Stimulated activated CD4-positive, alpha-beta T cell treated with anti-CD3 and anti-CD28 coated beads, Interleukin-2, amount 100 ng/mL, for 24 hours (primary cell): ENCODE measurements at regions not wholly inside any gene's neighbourhood (a gene's known extent, or its start where the extent isn't known, plus 50 kb on each side); places are given as distances from the start of the nearest gene placed in this dataset.
A peak's percentile ranks its signal among the peaks of the same experiment; 100 is the strongest.

Source experiments
- DNase-seq, 2 donors: peaks; one replicate each; pipeline ENCODE4 v3.0.0-alpha.2; 2020

DNA sequence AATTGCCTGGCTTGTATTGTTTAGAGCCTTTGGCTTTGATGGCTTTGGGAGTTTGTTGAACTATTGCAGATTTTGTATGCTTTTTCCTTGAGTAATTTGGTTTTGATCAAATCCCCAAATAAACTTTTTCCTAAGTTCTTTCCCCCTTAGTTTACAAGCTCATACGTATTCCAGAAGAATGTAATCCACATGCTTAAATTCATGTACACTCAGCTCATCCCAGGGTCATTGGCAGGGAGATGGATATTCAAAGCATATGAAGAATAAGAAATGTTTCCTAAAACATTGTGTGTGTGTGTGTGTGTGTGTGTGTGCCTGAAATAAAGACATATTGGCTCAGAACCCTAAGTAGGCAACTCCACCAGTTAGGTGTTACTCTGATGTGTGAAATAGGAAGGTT lies 89.4 kb downstream of the TMEM30B start:
- DNase-seq = no peak

DNA sequence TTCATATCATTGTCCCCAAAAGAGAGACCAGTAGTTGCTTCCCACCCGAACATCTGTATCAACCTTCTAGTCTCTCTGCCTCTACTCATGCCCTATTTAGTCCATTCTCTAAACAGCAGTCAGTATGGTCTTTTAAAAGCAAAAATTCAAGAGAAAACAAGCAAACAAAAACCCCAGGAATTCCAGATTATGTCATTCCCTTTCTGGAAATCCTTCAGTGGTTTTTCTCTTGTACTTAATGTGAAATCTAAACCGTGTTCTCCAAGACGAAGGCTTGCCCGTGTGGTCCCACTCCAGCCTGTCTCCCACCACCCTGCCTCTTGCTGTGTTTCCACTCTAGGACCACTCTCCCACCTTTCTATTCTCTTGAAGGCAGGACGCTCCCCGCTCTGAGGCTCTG lies 90.8 kb downstream of the TMEM30B start:
- no peak for DNase-seq

DNA sequence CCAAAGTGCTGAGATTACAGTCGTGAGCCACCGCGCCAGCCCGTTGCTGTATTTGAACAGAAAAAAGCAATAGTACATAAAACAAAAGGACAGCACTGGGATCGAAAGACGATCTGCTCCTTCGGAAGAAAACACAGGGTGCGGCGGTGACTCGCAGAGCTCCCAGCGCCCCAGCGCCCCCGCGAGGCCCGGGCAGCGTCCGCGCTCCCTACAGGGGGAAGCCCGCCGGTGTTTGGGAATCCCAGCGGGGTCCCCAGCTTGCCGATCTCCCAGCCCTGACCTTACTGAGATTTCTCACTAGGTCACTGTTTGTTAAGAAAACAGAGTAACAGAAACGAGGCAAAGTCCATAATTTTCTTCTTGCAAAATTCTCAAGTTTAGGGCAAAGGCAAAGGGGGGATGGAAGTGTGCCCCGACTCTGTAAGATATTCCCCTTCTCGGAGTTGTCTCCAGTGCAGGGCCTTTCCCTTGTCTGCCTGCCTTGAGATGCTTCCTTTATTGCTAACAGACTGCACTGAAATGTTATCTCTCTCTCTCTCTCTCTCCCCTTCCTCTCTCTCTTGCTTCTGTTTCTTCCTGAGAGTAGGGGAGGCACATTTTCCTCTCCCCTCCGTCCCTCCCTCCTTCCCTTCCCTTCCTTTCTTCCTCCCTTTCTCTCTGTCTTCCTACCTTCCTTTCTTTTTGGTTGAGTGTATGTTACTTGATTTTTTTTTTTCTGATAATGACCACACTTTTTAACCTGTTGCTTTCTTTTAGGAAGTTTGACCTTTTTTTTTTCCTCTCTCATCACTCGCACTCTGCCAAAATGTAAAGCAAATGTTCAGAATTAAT lies 91.9 kb downstream of the TMEM30B start:
- DNase-seq = peak; percentile 25 to 62

DNA sequence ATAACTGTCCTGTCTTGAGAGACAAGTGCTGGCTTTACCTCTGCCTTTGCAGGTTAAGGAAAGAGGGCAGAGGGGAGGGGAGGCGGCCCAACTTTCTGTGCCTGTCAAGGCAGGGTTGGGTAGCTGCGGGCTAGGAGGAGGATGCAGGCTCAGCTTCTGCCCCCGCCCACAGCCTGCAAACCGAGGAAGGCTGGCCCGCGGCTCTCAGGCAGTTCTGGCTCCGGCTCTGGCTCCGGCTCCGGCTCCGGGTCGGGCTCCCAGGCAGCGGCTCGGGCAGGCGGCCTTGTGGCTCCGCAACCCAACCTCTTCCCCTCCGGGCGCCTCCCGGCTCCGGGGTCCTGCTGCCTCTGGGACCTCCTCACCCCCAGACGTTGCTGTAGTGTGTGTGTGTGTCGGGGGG lies 92.9 kb downstream of the TMEM30B start:
- DNase-seq = no peak

DNA sequence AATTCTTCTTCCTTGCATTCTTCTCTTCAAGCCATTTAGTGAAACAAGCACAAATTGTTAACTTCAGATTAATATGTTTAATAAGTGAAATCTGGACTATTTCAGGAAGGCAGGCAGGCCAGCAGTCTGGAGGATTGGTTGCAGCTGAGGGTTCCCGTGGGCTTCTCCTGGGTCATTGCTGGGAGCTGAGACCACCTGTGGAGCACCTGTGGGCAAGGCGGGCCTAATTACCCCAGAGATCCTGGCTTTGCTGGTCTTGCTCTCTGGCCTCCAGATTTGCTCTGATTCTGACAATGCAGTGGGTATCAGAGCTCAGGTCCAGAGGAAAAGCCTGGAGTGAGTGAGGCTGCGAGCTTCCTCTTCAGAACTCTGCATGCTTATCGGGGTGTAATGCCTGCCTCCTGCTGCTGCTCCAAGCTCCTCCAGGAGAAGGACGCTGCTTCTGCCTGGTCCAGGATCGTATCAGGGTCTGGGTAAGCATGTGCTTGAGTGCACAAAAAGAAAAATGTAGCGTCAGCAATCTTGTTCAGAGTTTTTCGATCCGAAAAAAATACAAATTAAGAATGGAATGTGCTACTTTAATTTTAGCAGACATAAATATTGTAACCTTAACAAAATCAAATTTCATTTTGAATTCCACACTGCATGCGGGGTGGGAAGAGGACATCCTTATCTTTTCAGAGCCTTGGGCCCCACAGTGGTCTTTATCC lies 93.8 kb downstream of the TMEM30B start:
- no peak for DNase-seq

DNA sequence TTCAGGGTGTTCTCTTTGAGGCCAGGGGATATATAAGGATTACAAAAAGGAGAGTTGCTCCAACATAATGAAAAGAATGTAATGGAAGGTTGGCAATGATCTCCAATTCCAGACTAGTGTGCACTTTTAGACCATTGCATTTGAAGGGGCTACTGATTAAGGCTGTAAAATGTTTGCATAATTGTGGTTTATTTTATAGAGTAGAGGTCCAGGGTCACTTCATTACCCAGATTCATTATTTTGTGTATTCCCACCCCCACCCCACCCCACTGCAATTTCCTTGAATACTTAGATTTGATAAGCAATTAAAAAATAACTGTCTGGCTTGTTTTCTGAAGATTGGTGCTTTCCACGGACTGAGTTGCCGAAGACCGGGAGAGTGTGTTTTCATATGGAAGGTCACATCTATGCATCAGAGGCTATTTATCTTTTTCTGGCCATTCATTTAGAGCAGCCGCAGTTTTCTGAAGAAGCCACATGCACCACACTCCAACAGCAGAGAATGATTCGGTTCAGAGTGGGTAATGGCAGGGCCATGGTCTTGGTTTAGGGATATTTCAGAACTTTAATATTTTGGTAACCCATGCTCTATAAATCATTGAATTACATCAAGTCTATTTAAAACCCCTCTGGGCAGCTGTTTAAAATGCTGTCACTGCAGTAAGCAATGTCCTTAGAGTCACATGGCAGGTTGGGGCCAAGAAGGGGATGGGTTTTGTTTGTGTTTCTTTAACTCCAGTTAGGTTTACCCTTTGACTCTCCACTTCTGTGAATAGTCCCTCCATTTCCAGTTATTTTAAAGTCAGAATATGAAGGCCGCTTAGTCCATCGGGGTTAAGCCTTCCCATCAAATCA lies 94.6 kb downstream of the TMEM30B start:
- DNase-seq = no peak

DNA sequence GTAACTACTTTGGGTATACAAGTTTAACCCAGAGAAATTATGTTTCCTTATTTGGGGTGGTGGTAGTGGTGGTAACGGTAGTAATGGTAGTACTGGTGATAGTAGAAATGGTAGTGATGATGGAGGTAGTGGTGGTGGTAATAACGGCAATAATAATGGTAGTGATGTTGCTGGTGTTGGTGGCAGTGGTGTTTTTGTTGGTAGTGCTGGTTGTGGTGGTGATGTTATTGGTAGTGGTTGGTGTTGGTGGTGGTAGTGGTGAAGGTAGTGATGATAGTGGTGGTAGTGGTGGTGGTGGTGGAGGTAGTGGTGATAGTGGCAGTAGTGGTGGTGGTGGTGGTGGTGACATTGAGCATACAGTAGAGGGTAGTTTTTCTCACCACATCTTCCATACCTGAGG lies 95.6 kb downstream of the TMEM30B start:
- DNase-seq = no peak

DNA sequence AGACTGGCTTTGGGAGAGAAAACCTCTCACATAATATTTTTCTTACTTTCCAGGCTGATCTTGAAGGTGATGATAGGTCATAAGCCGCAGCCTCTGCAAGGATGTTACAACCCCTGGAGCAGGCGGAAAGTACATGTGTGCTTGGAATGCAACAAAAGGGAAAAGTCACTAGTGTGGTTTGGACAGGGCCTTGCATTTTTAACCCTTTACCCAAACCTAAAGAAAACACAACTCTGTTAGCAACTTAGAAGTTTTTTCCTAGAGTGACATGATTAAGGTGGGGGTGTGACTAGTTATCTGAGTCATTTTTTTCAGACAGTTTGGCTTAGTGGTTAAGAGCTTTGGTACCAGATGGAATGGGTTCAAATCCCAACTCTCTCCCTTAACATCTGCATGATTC lies 97.0 kb downstream of the TMEM30B start:
- DNase-seq = no peak

DNA sequence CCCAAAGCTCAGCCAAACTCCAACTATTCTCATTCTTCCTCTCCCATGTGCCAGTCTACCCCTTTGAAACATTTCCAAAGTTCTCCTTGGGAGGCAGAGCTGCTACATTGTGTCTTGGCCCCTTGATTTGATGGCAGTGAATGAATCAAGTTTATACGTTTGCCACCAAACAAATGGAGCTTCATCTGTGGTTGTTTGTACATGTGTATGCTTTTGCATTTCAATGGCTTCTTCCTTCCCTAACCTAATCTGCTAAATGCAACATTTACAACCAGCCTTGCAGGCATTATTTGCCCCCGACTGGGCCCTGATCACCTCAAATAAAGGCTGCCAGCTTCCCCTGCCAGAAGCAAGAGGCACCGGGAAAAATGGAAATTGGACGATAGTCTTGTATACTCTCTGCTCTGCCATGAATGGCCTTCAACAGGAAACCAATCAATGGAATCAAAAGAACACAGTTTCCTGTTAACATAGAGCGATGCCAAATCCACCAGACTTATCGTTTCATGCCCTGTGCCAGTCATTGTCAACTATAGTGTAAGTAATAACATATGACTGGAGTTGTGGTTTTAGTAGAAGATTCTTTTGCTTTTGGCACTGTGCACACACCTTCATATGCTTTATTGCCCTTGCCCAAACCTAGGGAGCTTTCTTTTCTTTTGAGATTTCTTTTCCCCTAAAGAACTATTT lies 97.8 kb downstream of the TMEM30B start:
- DNase-seq = no peak

DNA sequence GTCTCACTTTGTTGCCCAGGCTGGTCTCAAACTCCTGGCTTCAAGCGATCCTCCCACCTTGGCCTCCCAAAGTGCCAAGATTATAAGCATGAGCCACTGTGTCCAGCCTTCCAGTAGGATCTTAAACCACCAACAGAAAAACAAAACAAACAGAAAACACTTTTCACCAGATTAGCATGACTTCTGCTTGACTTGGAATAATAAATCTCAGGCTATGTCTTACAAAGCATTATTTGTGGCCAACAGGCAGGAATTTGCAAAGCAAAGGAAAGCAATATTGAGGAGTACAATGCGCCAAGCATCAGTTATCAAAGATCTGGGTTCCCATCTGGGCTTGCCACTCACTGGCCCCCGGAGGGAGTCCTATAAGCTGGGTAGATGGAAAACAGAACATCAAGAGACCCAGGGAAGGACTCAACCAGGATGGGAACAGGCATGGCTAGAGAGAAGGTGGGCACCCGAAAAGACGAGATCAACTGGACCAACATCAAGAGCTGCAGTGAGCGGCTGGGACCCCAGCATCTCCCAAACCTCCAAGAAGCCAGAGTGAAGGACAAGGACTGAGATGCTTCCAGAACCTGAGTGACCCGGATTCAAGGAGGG lies 101.2 kb downstream of the TMEM30B start:
- no peak for DNase-seq

DNA sequence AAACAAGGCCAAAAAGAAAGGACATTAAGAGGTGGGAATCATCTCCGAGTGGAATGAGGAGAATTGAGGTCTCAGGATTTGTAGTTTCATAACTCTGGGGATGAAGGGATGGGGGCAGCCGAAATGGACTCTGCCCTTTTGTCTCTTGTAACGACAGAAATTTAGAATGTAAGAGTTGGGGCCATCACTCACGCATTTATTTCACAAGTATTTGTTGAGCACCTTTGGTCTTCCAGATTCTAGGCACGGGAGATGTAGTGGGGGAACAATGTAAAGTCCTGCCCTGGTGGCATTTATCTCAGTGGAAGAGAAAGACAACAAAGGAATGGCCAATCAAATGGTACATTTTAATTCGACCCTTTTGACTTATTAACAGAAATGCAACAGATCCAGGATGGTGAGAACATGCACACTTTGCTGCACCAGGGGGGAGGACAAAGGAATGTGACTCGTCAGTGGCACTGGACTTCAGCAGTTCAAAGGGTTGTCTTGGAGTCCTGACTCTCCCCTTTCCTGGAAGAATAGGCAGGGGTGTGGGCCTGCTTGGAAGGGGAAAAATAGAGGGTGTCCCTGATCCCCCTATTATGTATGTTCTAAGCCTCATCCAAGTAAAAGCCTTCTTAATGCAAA lies 102.0 kb downstream of the TMEM30B start:
- DNase-seq = no peak

DNA sequence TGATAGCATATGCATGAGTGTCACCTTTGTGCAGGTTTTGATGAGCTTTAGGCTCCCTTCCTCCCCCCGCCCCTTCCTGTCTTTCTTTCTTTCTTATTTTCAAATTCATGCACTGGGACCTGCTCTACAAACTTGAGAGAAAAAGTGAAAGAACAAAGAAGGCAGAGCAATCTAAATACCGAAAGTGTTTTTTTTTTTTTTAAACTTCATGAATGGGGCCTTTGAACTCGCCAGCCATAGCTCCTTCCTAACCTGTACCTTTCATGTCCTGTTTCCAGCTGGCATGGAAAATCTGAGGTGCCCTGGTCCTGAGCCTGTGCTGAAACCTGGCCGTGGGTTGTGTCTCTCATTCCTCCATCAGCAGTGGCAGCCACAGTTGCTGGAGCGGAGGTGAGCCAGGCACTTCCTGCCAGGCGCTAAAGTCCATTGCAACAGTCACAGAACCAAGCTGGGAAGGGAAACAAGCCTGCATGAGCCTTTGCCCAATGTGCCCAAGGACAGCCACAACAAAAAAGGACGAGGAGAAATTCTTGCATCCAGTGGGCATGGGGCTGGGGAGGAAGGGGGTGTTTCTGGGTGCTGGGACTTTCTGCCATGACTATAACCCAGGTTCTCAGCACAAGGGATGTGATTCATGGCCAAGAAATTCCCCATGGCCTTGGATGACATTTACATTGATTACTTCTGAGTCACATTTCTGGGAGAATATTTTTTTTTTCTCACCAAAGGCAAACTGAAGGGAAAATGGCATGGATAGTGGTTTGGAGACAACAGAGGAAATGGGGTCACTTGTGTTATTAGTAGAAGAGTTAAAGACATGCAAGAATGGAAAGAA lies 102.7 kb downstream of the TMEM30B start:
- peak; percentile 50 to 70 for DNase-seq

DNA sequence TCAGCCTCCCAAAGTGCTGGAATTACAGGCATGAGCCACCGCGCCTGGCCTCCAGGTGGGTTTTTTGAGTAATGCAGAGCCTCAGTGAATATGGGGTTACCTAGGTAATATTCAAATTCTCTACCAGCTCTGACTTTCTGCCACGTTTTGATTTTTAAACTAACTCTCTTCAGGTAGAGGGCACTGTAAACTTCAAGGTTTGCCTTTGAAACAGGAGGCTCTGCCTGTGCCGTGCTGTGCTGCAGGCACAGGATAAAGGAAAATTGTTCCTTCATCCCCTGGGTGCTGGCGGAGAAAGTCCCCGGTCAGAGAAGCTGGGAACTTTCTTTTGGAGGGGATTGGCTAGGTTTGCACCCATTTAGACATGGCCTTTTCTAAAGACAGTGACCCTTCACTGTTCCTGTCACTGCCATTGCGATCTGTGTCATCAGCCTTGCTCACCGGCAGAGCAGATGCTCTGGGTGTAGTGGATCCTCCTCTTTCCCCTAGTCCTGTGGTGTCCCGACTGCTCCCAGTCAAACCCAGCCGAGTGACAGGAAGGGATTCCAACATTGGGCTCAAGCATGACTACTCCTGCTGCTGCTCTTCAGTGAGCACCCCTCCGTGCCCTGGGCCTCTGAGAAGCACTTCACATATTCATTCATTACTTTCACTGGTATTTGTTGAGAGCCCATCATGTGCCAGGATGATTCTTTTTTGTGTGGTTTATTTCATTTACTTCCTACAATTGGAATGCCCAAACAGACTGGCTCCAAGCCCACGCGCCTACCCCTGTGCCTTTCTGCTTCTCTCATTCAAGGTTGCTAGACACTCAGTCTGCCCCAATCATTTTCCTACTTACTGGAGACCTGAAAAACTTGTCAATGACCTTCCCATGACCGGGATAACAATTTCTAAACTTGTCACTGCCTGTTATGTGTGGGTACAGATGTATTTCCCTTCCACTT lies 103.6 kb downstream of the TMEM30B start:
- DNase-seq = peak in 1 of 2 donors; percentile 30

DNA sequence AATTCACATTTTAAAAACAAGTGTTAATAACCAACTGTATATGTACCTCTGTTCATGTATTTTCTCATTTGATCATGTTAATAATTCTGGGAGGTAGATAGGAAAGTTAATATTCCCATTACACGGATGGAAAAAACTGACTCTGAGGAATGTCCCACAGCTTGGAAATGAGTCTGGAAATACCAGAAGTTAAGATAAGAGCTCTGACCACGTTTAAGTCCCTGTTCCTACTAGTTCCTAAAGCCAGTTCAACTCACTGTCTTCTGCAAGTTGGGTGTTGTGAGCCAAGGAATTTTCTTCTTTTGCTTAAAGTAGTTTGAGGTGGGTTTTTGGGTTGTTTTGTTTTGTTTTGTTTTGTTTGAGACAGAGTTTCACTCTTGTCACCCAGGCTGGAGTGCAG lies 104.5 kb downstream of the TMEM30B start:
- DNase-seq = no peak

DNA sequence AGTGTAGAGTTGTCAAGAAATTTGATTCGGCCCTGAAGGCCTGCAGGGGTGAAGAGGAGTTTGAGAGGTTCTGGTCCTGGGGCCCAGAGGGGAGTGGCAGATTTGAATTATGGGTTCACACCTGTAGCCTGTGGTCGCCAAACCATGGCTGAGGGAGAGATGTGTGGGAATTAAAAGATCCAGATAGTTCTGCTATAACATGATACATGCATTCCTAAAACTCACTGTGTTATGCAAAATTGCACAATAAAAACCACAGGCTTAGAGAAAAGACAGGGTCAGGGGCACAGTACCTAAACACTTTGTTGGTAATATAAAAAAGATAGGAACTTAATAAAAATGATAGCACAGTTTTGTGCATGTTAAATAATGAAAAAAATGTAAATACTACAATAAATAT lies 106.2 kb downstream of the TMEM30B start:
- DNase-seq = no peak

DNA sequence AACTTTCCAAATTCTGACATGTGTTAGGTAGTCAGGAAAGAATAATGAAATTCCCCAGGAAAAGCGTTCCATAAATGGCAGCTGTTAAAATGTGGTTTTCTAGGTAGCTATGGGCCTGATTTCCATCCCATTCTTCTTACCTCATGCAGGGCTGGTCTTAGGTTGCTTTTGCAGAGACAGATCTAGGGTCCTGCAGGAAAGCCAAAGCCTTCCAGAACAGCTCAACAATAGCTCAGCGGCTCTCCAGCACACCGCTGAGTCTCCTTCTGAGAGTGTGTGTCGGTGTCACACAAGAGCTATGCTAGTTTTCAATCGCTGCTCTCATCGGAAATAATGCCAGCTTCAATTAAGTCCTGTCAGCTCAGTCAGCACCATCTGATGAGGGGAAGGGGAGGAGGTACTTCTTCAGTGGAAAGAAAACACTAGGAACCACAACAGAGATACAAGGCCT lies 106.7 kb downstream of the TMEM30B start:
- no peak for DNase-seq

DNA sequence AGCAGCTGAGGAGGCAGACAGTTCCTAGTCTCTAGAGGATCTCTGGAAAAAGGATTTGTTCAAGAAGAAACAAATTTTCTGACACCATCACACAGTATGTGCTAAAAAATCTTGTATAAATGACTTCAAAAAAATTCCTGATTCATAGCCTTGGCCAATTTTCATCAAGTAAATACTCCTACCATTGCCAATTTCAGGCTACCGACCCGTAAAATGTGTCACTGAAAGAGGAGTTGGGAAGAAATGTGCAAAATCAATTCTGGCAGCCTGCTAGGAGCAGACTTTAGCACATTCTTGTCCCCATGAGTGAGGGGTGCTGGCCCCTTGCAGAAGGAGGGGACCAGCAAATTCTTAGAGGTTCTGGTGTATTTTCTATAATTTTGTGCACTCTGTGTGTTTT lies 109.4 kb downstream of the TMEM30B start:
- no peak for DNase-seq

DNA sequence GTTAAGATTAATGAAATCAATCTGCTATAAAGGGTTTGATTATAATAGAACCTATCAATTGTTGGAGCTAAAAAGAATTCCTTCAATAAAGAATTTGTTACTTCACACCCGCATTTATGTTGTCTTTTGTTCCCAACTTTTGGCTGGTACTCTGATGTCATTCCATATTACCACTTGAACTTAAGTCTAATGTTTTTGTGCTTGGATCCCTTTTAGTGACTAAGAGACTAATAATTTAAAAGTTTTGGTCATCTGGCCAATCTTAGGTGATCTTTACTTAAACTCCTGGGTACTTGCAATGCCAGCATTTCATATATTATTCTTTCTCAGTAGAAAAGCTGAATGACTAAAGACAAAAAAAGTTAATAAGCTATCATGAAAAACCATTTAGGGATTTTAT lies 113.0 kb downstream of the TMEM30B start:
- DNase-seq = no peak

DNA sequence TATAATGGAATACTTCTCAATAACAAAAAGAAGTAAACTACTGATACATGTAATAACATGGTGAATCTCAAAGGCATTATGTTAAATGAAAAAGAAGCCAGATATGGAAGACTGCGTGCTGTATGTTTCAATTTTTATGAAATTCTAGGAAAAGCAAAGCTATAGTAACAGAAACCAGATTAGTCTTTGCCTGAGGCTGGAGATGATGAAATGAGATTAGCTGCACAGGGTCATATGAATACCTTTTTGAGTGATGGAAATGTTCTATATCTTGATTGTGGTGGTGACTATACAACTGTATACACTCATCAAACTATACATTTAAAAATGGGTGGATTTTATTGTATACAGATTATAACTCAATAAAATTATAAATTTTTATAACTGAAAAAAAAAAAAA lies 113.5 kb downstream of the TMEM30B start:
- no peak for DNase-seq

DNA sequence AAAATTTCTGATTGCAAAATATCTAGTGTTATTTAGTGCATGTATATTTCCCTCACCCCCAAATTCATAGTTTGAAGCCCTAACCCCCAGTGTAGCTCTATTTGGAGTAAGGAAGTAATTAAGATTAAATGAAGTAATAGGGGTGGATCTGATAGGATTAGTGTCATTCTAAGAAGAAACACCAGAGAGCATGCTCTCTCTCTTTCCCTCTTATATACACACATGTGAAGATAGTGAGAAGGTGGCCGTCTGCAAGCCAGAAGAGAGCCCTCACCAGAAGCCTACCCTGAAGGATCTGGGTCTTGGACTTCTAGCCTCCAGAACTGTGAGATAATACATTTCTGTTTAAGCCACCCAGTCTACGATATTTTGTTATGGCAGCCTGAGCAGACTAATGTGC lies 120.3 kb downstream of the TMEM30B start:
- DNase-seq = no peak
